HG03378 (cell line): ENCODE measurements at regions not wholly inside any gene's neighbourhood (a gene's known extent, or its start where the extent isn't known, plus 50 kb on each side); places are given as distances from the start of the nearest gene placed in this dataset.
"Not testable (repeated sequence)": the region's sequence is repeated elsewhere in the genome, so short reads cannot be mapped to it uniquely, and the experiment has no call there.

Experiments used
- ATAC-seq: cut with Tn5 transposase; IDR thresholded peaks from one replicate; pipeline ENCODE4 v1.9.1; 2021; ENCODE audit warnings: mild to moderate bottlenecking, moderate library complexity; ENCODE audit not compliant: unreplicated experiment

DNA sequence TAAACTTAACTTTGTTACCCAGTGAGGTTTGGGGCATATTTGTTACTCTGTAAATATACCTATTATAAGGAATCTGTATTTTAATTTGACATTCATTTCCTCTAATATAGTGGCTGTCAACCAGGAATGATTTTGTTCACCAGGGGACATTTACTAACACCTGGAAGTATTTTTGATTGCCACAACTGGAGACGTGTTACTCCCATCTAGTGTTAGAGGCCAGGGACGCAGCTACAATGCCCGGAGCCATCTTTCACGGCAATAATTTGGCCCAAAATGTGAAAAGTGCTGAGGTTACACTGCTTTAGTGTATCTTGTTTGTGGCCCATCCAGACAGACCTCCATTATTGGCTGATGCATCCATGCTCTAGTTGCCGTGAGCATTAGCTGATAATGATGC, 881.3 kb upstream of the ATXN7L3B start:
- no peak for ATAC-seq

DNA sequence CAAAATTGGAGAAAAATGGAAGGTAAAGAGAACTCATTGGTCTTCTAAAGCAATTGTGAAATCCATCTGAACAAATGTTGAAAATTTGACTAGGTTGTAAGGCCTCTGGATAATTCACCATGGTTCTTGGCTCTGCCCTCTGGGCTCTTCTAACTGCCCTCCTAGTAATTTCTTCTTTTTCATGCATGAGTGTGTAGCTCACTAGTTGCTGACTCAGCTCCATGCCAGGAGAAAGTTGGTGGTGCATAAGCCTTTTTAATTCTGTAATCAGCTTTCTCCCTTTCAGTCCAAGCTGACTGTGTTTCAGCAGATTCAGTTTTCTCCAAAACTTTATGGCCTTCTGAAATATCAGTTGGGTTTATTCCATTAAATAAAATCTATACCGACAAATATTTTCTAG, 877.8 kb upstream of the ATXN7L3B start:
- no peak for ATAC-seq

DNA sequence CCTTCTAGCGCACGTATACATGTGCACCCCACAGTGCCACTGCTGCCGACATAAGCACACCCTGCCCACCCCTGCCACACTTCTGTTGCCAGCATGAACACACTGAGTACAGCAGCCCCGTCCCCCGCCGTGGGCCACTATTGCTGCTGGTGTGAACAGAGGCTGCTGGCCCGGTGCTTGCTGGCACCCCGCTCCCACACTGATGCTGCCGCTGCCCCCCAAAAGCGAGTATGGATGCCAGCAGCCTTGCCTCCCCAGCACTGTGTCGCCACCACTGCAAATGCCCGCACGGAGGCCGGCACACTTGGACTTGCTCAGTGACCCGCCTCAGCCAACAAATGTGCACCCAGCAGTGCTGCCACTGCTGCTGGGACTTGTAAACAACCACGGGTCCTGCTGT, 872.4 kb upstream of the ATXN7L3B start:
- no peak for ATAC-seq

DNA sequence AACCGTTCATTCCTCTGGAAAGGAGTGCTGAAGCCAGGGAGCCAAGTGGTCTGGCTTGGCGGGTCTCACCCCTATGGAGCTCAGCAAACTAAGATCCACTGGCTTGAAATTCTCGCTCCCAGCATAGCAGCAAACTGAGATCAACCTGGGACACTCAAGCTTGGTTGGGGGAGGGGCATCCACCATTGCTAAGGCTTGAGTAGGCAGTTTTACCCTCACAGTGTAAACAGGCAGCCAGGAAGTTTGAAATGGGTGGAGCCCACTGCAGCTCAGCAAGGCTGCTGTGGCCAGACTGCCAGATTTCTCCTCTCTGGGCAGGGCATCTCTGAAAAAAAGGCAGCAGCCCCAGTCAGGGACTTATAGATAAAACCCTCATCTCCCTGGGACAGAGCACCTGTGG, 866.1 kb upstream of the ATXN7L3B start:
- not testable (repeated sequence) for ATAC-seq

DNA sequence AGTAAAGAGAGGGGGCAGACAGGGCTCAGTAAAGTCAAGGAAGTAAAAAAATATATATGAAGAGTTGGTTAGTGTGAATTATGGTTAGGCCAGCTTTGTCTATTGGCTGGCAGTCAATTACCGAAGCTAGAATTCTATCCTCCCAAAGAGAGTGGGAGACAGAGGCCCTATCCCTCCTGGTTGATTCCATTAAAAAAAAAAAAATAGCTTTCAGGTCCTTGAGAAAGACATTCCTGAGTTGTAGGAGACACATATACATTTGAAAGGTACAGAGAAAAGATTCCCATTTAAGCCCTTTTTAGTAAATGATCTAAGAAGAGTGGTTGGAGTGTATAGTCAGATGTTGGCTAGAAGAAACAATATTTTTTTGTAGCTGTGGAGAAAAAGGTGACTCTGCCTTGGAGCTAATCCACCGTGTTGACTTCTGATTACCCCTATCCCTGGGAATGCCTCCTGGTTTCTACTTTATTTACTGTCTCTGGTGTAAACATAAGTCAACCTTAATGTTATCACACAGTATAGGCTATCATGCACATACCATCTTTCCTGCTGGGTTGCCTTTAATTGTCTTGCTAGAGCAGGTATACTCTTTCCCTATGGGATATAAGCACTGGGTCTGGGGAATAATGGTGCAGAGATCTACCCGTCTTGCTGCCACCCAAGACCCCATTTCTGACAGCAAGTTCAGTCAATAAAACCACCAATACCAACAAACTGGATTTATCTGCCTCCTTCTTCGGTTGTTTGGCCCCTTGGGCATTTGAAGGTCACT, 859.9 kb upstream of the ATXN7L3B start:
- no peak for ATAC-seq

GRCh38 chr12:73678335-73678734, 859.3 kb upstream of the ATXN7L3B start:
- ATAC-seq = no peak

DNA sequence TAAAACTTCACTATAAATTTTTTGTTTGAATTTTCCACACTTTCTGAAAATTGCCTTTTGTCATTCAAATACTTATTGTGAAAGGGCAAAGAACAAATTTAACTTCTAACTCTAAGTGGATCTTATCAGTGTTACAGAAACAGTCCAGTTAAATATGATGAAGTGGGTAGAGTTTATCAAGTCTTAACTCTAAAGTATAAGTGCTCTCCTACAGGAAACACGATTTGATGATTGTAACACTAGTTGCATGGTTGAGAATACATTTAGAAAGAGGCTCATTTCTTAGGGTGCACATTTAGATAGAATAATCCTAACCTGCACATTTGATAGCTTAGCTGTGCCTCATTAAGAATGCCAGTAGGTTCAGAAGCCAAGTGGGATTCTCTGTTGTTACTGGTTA, 838.3 kb upstream of the ATXN7L3B start:
- ATAC-seq = no peak

GRCh38 chr12:73714655-73715054, 823.0 kb upstream of the ATXN7L3B start:
- ATAC-seq = no peak

DNA sequence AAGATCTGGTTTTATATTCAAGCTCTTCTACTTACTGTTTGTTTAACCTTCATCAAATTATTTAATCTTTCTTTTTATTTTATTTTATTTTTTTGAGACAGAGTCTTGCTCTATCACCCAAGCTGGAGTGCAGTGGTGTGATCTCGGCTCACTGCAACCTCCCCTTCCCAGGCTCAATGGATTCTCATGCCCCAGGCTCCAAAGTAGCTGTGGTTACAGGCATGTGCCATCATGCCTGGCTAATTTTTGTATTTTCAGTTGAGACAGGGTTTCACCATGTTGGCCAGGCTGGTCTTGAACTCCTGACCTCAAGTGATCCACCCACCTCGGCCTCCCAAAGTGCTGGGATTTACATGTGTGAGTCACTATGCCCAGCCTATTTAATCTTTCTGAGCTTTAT, 821.5 kb upstream of the ATXN7L3B start:
- not testable (repeated sequence) for ATAC-seq

DNA sequence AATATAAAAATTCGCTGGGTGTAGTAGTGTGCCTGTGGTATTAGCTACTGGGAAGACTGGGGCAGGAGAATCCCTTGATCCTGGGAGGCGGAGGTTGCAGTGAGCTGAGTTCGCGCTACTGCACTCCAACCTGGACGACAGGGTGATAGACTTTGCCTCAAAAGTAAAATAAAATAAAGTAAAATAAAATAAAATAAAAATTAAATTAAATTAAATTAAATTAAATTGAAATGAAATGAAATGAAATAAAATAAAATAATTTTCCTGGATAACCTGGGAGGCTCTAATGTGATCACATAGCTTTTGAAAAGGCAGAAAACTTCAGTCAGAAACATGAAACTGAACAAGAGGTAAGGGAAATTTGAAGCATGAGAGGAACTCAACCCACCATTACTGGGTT, 818.4 kb upstream of the ATXN7L3B start:
- no peak for ATAC-seq

- no peak for ATAC-seq
Measured at GRCh38 chr12:73726881-73727280, 810.8 kb upstream of the ATXN7L3B start.

DNA sequence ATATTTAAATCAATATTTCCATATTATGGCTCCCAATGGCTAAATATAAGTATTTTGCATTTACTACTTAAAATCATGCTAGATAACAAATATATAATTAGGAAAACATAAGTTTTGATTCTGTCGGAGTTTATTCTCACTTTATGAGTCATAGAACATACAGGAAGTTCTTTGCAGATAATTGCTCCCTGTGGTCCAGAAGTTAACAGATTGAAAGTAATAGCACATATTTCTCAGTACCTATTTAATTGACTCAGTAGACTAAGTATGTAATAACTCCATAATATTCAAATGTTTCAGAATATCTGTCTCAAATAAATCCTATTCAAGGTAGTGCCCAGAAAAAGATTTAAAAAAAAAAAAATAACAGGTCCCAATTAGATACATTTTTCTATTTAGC, 806.0 kb upstream of the ATXN7L3B start:
- ATAC-seq = no peak

GRCh38 chr12:73769337-73769736, 768.3 kb upstream of the ATXN7L3B start:
- ATAC-seq = no peak

- no peak for ATAC-seq
Measured at GRCh38 chr12:73798523-73798922, 739.1 kb upstream of the ATXN7L3B start.

DNA sequence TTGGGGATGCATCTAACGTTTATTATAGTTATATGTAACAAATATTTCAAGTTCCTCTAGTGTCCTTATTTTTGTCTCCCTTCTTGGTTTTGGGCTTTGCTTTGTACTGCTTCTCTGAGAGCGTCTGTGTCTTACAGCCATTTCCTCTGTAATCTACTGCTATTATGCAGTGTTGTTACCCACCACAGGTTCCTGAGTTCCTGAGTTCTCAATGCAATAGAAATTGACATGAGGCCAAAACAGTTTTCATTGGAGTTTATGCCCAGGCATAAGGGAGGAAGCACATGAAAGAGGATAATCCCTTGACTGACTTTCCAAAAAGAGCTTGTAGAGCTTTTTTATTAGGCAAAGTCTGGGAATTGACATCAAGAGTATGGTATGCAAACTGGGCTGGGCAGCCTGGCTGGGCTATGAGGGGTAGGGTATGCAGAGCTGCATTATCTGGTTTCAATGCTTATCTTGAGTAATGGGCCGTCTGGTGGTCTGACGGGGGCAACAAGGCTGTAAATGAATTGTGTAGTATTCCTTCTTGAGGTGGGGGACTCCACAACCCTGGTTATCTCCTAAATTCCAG, 722.5 kb upstream of the ATXN7L3B start:
- no peak for ATAC-seq

DNA sequence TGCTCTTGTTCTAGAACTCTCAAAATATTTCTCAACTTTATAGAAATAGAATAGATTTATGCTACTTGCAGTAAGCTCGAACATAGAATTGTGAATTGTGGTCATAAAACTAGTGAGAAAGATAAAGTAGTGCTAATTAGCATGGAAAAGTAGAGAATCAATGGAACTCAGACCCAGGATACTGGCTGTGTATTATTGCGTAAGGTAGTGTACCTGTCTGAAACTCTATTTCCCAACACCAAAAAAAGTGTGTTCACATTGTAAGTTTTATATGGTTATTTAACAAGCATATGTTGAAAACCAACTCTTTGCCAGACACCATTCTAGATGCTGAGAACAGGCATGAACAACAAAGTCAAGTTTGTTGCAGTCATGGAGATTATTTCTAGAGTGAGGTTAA, 720.5 kb upstream of the ATXN7L3B start:
- ATAC-seq = no peak

GRCh38 chr12:73833746-73834145, 703.9 kb upstream of the ATXN7L3B start:
- ATAC-seq = no peak

- ATAC-seq = no peak
Measured at GRCh38 chr12:73841963-73842362, 695.7 kb upstream of the ATXN7L3B start.

GRCh38 chr12:73863546-73863945, 674.1 kb upstream of the ATXN7L3B start:
- no peak for ATAC-seq

DNA sequence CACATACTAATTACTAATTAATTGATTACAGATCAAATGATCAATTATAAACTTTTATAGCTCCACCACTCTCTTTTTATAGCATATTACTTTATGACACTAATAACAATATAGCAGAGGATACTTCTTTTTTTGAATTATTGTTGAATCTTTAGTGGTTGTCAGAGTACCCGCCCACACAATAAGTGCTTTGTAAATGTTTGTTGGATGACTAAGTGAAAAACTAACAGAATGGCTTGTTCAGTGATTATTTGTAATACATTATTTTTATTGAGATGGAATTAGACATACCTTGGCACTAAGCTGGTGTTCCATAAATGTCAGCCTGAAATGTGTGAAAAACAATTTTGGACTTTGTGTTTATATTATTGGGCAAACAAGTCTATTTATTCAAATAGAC, 670.5 kb upstream of the ATXN7L3B start:
- no peak for ATAC-seq

- ATAC-seq = not testable (repeated sequence)
Measured at GRCh38 chr12:73877291-73877690, 660.3 kb upstream of the ATXN7L3B start.

DNA sequence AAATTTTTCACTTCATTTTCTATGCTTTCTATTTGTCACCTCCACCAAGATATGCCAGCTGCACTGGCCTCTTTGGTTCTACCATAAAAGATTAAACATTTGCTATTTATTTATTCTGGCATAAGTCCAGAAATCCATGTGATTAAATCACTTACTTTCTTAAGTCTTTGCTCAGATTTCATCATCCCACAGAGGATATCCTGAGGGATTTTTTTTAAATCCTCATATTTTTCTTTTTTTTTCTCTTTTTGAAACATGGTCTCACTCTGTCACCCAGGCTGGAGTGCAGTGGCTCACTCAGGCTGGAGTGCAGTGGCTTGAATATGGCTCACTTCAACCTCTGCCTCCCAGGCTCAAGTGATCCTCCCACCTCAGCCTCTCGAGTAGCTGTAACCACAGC, 645.4 kb upstream of the ATXN7L3B start:
- ATAC-seq = no peak

GRCh38 chr12:73898645-73899044, 639.0 kb upstream of the ATXN7L3B start:
- ATAC-seq = no peak
